Loucy (cell line): ENCODE measurements at regions not wholly inside any gene's neighbourhood (a gene's known extent, or its start where the extent isn't known, plus 50 kb on each side); places are given as distances from the start of the nearest gene placed in this dataset.

ENCODE experiments used
- H2AFZ ChIP-seq: fragments of 200-600 bp; sonication (generic); 2 replicates; pipeline ENCODE4 v1.6.0; 2016; ENCODE audit warnings: antibody characterized with exemption, mild to moderate bottlenecking, low read length, moderate library complexity
- H3F3A ChIP-seq: fragments of 200-600 bp; 2 replicates; pipeline ENCODE4 v1.6.0; 2016; ENCODE audit warnings: antibody characterized with exemption, low read depth, mild to moderate bottlenecking
- H3K27me3 ChIP-seq: fragments of 200-600 bp; sonication (generic); 2 replicates; pipeline ENCODE4 v1.6.1; 2014; ENCODE audit warnings: low read length, mild to moderate bottlenecking; ENCODE audit not compliant: insufficient read depth, poor library complexity, severe bottlenecking
- H3K36me3 ChIP-seq: fragments of 200-600 bp; sonication (generic); 2 replicates; pipeline ENCODE4 v1.6.1; 2016; ENCODE audit warnings: low read length; ENCODE audit not compliant: insufficient read depth
- H3K4me1 ChIP-seq: fragments of 200-600 bp; sonication (generic); 2 replicates; pipeline ENCODE4 v1.5.1; 2014; ENCODE audit warnings: low read length, mild to moderate bottlenecking; ENCODE audit not compliant: insufficient read depth, poor library complexity, severe bottlenecking
- H3K4me2 ChIP-seq: fragments of 200-600 bp; sonication (generic); 2 replicates; pipeline ENCODE4 v1.6.0; 2014; ENCODE audit warnings: antibody characterized with exemption, low read length, low read depth, mild to moderate bottlenecking; ENCODE audit not compliant: poor library complexity, severe bottlenecking
- H3K4me3 ChIP-seq: fragments of 200-600 bp; sonication (generic); 2 replicates; pipeline ENCODE4 v1.5.1; 2014; ENCODE audit warnings: low read length, mild to moderate bottlenecking, mixed read lengths; ENCODE audit not compliant: poor library complexity, severe bottlenecking
- H3K79me2 ChIP-seq: fragments of 200-600 bp; sonication (generic); 2 replicates; pipeline ENCODE4 v1.6.1; 2014; ENCODE audit warnings: low read length; ENCODE audit not compliant: insufficient read depth
- H3K9ac ChIP-seq: fragments of 200-600 bp; sonication (generic); 2 replicates; pipeline ENCODE4 v1.6.0; 2014; ENCODE audit warnings: mild to moderate bottlenecking, low read depth, low read length, moderate library complexity; ENCODE audit not compliant: poor library complexity, severe bottlenecking
- H3K9me2 ChIP-seq: fragments of 200-600 bp; sonication (generic); replicated peaks from 2 replicates; pipeline ENCODE4 v1.6.1; 2016; ENCODE audit warnings: low read depth, low read length, mixed read lengths
- H3K9me3 ChIP-seq: fragments of 200-600 bp; sonication (generic); 2 replicates; pipeline ENCODE4 v1.6.1; 2014; ENCODE audit warnings: mild to moderate bottlenecking, antibody characterized with exemption, low read length, low read depth; ENCODE audit not compliant: insufficient read depth
- H4K20me1 ChIP-seq: fragments of 200-600 bp; sonication (generic); 2 replicates; pipeline ENCODE4 v1.6.0; 2014; ENCODE audit warnings: antibody characterized with exemption, low read length, mild to moderate bottlenecking; ENCODE audit not compliant: insufficient read depth, poor library complexity, severe bottlenecking
- CTCF ChIP-seq: fragments of 200-600 bp; sonication (generic); conservative IDR thresholded peaks from 2 replicates; pipeline ENCODE4 v1.5.1; 2014; ENCODE audit warnings: mild to moderate bottlenecking, antibody characterized with exemption, low read length
- EZH2phosphoT487 ChIP-seq: fragments of 200-600 bp; IDR thresholded peaks from 2 replicates; pipeline ENCODE4 v1.6.1; 2018; ENCODE audit warnings: antibody characterized with exemption, mild to moderate bottlenecking, moderate library complexity, borderline replicate concordance

GRCh38 chr9:24820196-24820595 lies 274.5 kb upstream of the IZUMO3 start:
- H4K20me1 ChIP-seq = no peaks in the 10 kb centered on the region
- H2AFZ ChIP-seq = no peak overlapping the region
- H3K9me2 ChIP-seq = no peaks in the 10 kb centered on the region
- H3K27me3 ChIP-seq = no peaks in the 10 kb centered on the region
- no peak overlapping the region for H3K4me2 ChIP-seq
- H3K9me3 ChIP-seq = no peaks in the 10 kb centered on the region
- no peaks in the 10 kb centered on the region for H3K4me1 ChIP-seq
- H3F3A ChIP-seq = no peaks in the 10 kb centered on the region
- H3K9ac ChIP-seq = no peak overlapping the region
- no peaks in the 10 kb centered on the region for H3K36me3 ChIP-seq
- H3K4me3 ChIP-seq = no peak overlapping the region
- TF ChIP-seq EZH2phosphoT487 (no peak), CTCF (no peak)
- H3K79me2 ChIP-seq = no peaks in the 10 kb centered on the region

GRCh38 chr9:24817756-24818155 lies 272.1 kb upstream of the IZUMO3 start:
- Histone ChIP-seq H3K27me3 (no peaks in the 10 kb centered on the region), H3K4me2 (no peak overlapping the region), H3K36me3 (no peaks in the 10 kb centered on the region), H3F3A (no peaks in the 10 kb centered on the region), H3K9me3 (no peaks in the 10 kb centered on the region), H4K20me1 (no peaks in the 10 kb centered on the region), H3K4me1 (no peaks in the 10 kb centered on the region), H3K79me2 (no peaks in the 10 kb centered on the region), H3K9me2 (no peaks in the 10 kb centered on the region), H2AFZ (no peak overlapping the region), H3K4me3 (no peak overlapping the region), H3K9ac (no peak overlapping the region)
- no peak for TF ChIP-seq CTCF
- TF ChIP-seq EZH2phosphoT487 = no peak

GRCh38 chr9:24816006-24816405 lies 270.3 kb upstream of the IZUMO3 start:
- no peaks in the 10 kb centered on the region for H3K9me2 ChIP-seq
- no peak overlapping the region for H3K9ac ChIP-seq
- TF ChIP-seq CTCF = no peak
- no peak for TF ChIP-seq EZH2phosphoT487
- H3K36me3 ChIP-seq = no peaks in the 10 kb centered on the region
- H3K79me2 ChIP-seq = no peaks in the 10 kb centered on the region
- no peaks in the 10 kb centered on the region for H3K9me3 ChIP-seq
- H3K4me3 ChIP-seq = no peak overlapping the region
- H4K20me1 ChIP-seq = no peaks in the 10 kb centered on the region
- H3K4me1 ChIP-seq = no peaks in the 10 kb centered on the region
- no peaks in the 10 kb centered on the region for H3K27me3 ChIP-seq
- no peaks in the 10 kb centered on the region for H3F3A ChIP-seq
- H3K4me2 ChIP-seq = no peak overlapping the region
- H2AFZ ChIP-seq = no peak overlapping the region
